ENCODE measurements at regions not wholly inside any gene's neighbourhood (a gene's known extent, or its start where the extent isn't known, plus 50 kb on each side); places are given as distances from the start of the nearest gene placed in this dataset.

DNA sequence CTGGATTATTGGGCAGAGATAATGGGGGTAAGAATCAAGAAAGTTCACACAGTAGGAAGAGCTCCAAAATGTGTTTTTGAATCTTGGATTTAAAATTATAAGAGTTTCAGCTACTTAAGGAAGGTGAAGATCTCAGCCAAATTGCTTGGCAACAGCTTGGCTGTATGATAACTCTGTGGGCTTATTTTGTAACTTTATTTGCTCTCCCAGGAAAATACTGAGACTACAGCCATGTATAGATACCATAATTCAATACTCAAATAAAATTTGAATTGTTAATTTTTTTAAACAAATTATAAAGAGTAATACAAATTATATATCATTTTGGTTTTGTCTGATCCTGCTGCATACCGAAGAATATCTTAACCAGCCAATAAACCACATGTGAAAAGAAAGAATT, 129.5 kb upstream of the INPP4B start (continued):
- TF ChIP-seq MIER2 (CRISPR knock-in tag; IDR thresholded peaks at IDR 0.05) (no peak), DNMT3B (CRISPR knock-in tag; conservative IDR thresholded peaks at IDR 0.05) (no peak)

DNA sequence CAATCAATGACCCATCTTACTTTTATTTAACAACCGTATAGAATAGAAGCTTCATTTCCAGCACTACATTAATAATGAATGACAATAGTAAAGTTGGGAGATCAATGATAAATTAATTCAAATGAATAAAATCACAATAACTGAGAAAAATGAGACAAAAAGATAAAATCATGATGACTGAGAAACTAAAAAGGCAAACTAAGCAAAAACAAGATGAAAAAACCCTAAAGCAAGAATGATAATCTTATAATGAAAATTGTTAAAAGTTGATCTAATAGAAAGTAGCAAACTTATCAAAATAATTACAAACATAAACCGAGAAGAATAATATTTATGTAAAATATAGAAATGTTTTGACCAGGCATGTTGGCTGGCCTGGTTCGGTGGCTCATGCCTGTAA, 130.4 kb upstream of the INPP4B start:
- Histone ChIP-seq H4K20me1 (ENCODE audit: insufficient read depth, low read length) (no peaks in the 10 kb centered on the region), H3K36me3 (replicated peaks in 1 of 2; ENCODE audit: control insufficient read depth in 1 of 2, insufficient read depth in 2 of 2, low read length in 2 of 2) (no peaks in the 10 kb centered on the region), H3K4me1 (ENCODE audit: insufficient read depth, low read length) (no peaks in the 10 kb centered on the region), H2AFZ (ENCODE audit: low read length) (no peak overlapping the region), H3K79me2 (ENCODE audit: insufficient read depth, low read length) (no peaks in the 10 kb centered on the region), H3K4me3 (replicated peaks in 1 of 3; ENCODE audit: insufficient read depth in 1 of 3, low read depth in 2 of 3, low read length in 3 of 3) (no peak overlapping the region), H3K9me3 (ENCODE audit: low read length) (no peaks in the 10 kb centered on the region), H3K4me2 (ENCODE audit: low read depth, low read length) (no peak overlapping the region), H3K27ac (ENCODE audit: extremely low read length, insufficient read depth, low read length) (no peak overlapping the region), H3K27me3 (ENCODE audit: control insufficient read depth in 1 of 2, insufficient read depth in 2 of 2, low read length in 2 of 2) (no peaks in the 10 kb centered on the region), H3K9ac (ENCODE audit: insufficient read depth, low read depth, low read length) (no peak overlapping the region)
- ChIA-PET POLR2A (no interaction called here), CTCF (ENCODE audit: low intra/inter-chr PET ratio, low total read pairs) (no interaction called here)
- WGBS (ENCODE audit: low lambda C conversion rate) = 18% methylated on average over 3 of the region's 3 CpGs
- ATAC-seq = no peak
- no peak for FAIRE-seq
- TF ChIP-seq FOXA1 (IDR thresholded peaks at IDR 0.05) (no peak), FOXA1 (CRISPR knock-in tag; IDR thresholded peaks at IDR 0.05) (no peak), DR1 (CRISPR knock-in tag; IDR thresholded peaks at IDR 0.05) (no peak), GZF1 (CRISPR knock-in tag; IDR thresholded peaks at IDR 0.05) (no peak), MAFF (IDR thresholded peaks at IDR 0.05; ENCODE audit: low read depth, low read length) (peak; percentile 45; the same call in 1 of the 2 replicates), MAFK (conservative IDR thresholded peaks at IDR 0.05 in 1 of 2, IDR thresholded peaks at IDR 0.05 in 1 of 2; ENCODE audit: low read length in 2 of 2) (peak; percentile 17 to 58; a peak in 2 of 4 replicates)
- in situ Hi-C loops (cut with HindIII; ENCODE audit: extremely low pct_ligation_motif_present, low pct_unique_long_range_greater_than_20kb) (loop anchor here (25.0 kb wide), 2 partner anchors 211 to 511 kb away; partner anchors contain the start of gene USP38), intact Hi-C loops (cut with micrococcal nuclease; ENCODE audit: unreplicated experiment) (no loop called here)
- no peak for DNase-seq (ENCODE audit: low spot score)
- BruUV-seq (replicated peaks) = no TSS peak

DNA sequence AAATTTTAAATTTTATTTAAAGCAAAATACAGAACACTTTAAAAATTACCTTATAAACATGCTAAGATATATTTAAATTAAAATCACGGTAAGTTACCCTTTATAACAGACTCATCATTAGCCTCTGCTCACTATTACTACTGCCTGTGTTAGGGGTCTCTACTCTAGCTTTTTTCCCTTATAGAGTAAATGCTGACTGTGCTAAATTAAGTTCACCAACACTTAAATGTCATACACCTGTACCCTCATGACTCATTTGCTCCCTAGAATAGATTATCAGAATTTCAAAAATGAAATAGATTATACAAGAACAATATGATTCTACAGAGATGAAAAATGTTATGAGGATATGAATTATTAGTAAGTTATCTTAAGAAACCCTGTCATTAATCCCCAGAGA, 131.1 kb upstream of the INPP4B start:
- Histone ChIP-seq H3K27me3 (ENCODE audit: control insufficient read depth in 1 of 2, insufficient read depth in 2 of 2, low read length in 2 of 2) (no peaks in the 10 kb centered on the region), H3K4me1 (ENCODE audit: insufficient read depth, low read length) (no peaks in the 10 kb centered on the region), H3K4me3 (replicated peaks in 1 of 3; ENCODE audit: insufficient read depth in 1 of 3, low read depth in 2 of 3, low read length in 3 of 3) (no peak overlapping the region), H4K20me1 (ENCODE audit: insufficient read depth, low read length) (no peaks in the 10 kb centered on the region), H3K79me2 (ENCODE audit: insufficient read depth, low read length) (no peaks in the 10 kb centered on the region), H3K9me3 (ENCODE audit: low read length) (no peaks in the 10 kb centered on the region), H2AFZ (ENCODE audit: low read length) (no peak overlapping the region), H3K27ac (ENCODE audit: extremely low read length, insufficient read depth, low read length) (no peak overlapping the region), H3K4me2 (ENCODE audit: low read depth, low read length) (no peak overlapping the region), H3K9ac (ENCODE audit: insufficient read depth, low read depth, low read length) (no peak overlapping the region), H3K36me3 (replicated peaks in 1 of 2; ENCODE audit: control insufficient read depth in 1 of 2, insufficient read depth in 2 of 2, low read length in 2 of 2) (no peaks in the 10 kb centered on the region)
- in situ Hi-C loops (cut with HindIII; ENCODE audit: extremely low pct_ligation_motif_present, low pct_unique_long_range_greater_than_20kb) = loop anchor here (25.0 kb wide), 2 partner anchors 210 to 510 kb away; partner anchors contain the start of gene USP38
- ATAC-seq (no peak), DNase-seq (ENCODE audit: low spot score) (no peak), FAIRE-seq (no peak)
- 38% methylated on average over 1 of the region's 1 CpG for WGBS (ENCODE audit: low lambda C conversion rate)
- intact Hi-C loops (cut with micrococcal nuclease; ENCODE audit: unreplicated experiment) = no loop called here
- no TSS peak for BruUV-seq (replicated peaks)
- ChIA-PET CTCF (ENCODE audit: low intra/inter-chr PET ratio, low total read pairs) (no interaction called here), POLR2A (no interaction called here)
- TF ChIP-seq MAFF (IDR thresholded peaks at IDR 0.05; ENCODE audit: low read depth, low read length) = peak; percentile 97
- TF ChIP-seq MAFK (conservative IDR thresholded peaks at IDR 0.05 in 1 of 2, IDR thresholded peaks at IDR 0.05 in 1 of 2; ENCODE audit: low read length in 2 of 2) = peak; percentile 94 to 98
- TF ChIP-seq SKI (IDR thresholded peaks at IDR 0.05; ENCODE audit: partially characterized antibody) = no peak
- no peak for TF ChIP-seq ATF7 (IDR thresholded peaks at IDR 0.05)
- no peak for TF ChIP-seq ATF7 (CRISPR knock-in tag; IDR thresholded peaks at IDR 0.05)
